ENCODE measurements at regions not wholly inside any gene's neighbourhood (a gene's known extent, or its start where the extent isn't known, plus 50 kb on each side); places are given as distances from the start of the nearest gene placed in this dataset.

DNA sequence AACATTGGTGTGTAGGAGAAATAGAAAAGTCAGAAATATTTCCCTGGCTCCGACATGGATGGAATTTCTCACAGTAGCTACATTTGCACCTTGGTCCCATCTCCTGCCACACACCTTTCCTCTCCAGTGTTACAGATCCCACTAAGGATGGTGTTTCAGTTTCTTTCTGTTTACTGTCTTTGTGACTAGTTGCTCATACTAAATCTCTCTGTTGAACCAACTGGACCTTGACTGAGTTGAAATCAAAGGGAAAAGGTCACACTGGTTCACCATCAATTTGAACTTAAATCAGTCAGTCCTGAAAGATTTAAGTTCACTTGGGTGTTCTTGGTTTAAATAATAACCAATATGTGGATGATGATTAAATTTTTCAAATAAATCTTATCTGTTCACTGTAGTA is 754.2 kb downstream of the OTOL1 start:
- H3K27ac ChIP-seq (ENCODE audit: low read depth) = no peak overlapping the region
- no peaks in the 10 kb centered on the region for H3K36me3 ChIP-seq (ENCODE audit: insufficient read depth)
- H3K4me1 ChIP-seq (ENCODE audit: insufficient read depth) = no peaks in the 10 kb centered on the region
- WGBS = 93% methylated on average over 1 of the region's 1 CpG
- H3K4me3 ChIP-seq (ENCODE audit: low read depth, low read length) = no peak overlapping the region
- DNase-seq (ENCODE audit: extremely low spot score) = no peak

DNA sequence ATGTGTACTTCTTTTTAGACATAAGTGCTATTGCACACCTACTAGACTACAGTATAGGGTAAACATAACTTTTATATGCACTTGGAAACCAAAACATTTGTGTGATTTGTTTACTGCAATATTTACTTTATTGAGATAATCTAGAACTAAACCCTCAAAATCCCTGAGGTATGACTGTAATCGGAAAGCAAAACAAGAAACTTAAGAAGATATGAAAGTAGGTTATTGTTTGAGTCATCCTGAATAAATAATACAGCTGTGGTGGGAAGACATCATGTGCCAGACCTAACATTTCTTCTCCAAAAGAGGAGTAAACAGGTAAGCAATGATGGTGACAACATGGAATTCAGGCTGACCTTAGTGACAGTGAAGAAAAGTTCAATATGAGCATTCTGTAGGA is 765.5 kb downstream of the OTOL1 start:
- Histone ChIP-seq H3K4me1 (ENCODE audit: insufficient read depth) (no peaks in the 10 kb centered on the region), H3K27ac (ENCODE audit: low read depth) (no peak overlapping the region), H3K4me3 (ENCODE audit: low read depth, low read length) (no peak overlapping the region), H3K36me3 (ENCODE audit: insufficient read depth) (no peaks in the 10 kb centered on the region)
- no peak for DNase-seq (ENCODE audit: extremely low spot score)
- 48% methylated on average over 1 of the region's 1 CpG for WGBS

DNA sequence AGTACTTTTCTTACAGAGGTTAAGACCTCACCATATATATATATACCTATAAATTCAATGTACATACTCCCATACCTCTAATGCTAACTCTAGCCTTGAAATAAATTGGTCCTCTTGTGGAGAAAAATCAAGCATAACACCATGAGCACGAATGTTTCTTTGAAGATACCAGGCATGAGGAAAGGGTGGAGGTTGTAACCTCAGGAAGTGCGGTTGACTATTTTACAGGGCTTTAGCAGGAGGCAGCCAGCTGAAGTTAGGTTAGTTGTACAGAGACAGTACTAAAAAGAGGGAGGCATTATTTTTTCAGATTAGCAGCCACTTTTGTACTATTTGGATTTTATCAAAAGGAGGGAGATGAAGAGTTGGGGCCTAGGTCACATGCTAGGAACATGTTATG is 767.0 kb downstream of the OTOL1 start:
- H3K4me1 ChIP-seq (ENCODE audit: insufficient read depth) = no peaks in the 10 kb centered on the region
- H3K36me3 ChIP-seq (ENCODE audit: insufficient read depth) = no peaks in the 10 kb centered on the region
- no peak overlapping the region for H3K27ac ChIP-seq (ENCODE audit: low read depth)
- H3K4me3 ChIP-seq (ENCODE audit: low read depth, low read length) = no peak overlapping the region
- WGBS = 80% methylated on average over 2 of the region's 2 CpGs
- DNase-seq (ENCODE audit: extremely low spot score) = no peak

DNA sequence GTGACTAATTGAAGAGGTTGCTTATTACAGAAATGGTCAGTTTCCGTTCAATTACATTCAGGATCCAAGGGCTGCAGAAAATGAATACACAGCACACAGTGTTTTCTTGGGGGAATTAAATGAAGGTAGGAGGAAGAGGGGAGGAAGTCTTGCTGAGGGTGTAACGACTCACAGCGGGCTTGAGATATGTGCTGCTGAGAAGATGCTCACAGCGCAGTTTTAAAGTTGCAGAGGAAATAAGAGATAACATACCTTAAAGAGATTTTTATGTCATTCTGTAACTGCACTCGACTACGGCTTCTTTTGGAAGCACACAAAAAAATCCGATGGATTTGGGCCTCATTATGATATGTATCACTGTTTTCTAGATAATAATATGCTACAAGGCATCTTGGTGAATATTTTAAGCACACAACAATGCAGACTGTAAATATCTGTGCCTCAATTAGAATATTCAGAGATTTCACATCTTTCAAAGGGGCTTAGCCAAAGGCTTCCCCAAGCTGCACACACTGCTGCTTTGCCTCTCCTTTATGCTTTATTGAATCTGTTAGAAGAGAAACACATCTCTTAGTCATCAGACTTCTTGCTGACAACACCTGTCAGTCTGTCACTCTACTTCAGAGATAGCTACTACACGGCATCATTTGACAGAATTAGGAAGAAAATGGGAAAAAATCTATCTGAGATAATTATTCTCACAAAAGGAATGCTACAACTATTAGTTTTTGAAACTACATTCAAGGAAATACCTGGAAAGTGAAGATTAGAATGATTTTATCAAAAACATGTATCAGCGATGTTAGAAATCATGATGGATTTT is 773.2 kb downstream of the OTOL1 start:
- WGBS = 60% methylated on average over 9 of the region's 9 CpGs
- no peak for DNase-seq (ENCODE audit: extremely low spot score)
- H3K4me1 ChIP-seq (ENCODE audit: insufficient read depth) = no peaks in the 10 kb centered on the region
- H3K27ac ChIP-seq (ENCODE audit: low read depth) = no peak overlapping the region
- H3K36me3 ChIP-seq (ENCODE audit: insufficient read depth) = no peaks in the 10 kb centered on the region
- H3K4me3 ChIP-seq (ENCODE audit: low read depth, low read length) = no peak overlapping the region

DNA sequence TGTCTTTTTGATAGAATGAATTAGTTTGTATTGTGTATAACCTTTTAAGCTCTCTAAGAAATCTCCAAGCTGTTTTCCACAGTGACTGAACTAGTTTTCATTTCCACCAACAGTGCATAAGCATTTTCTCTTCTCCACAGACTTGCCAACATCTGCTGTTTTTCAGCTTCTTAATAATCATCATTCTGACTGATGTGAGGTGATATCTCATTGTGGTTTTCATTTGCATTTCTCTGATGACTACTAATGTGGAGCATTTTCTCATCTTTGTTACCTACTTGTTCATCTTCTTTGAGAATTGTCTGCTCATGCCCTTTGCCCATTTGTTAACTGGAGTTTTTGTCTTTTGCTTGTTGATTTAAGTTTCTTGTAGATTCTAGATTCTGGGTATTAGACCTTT is 777.5 kb downstream of the OTOL1 start:
- Histone ChIP-seq H3K27ac (ENCODE audit: low read depth) (no peak overlapping the region), H3K4me3 (ENCODE audit: low read depth, low read length) (no peak overlapping the region), H3K36me3 (ENCODE audit: insufficient read depth) (no peaks in the 10 kb centered on the region), H3K4me1 (ENCODE audit: insufficient read depth) (no peaks in the 10 kb centered on the region)
- no peak for DNase-seq (ENCODE audit: extremely low spot score)

DNA sequence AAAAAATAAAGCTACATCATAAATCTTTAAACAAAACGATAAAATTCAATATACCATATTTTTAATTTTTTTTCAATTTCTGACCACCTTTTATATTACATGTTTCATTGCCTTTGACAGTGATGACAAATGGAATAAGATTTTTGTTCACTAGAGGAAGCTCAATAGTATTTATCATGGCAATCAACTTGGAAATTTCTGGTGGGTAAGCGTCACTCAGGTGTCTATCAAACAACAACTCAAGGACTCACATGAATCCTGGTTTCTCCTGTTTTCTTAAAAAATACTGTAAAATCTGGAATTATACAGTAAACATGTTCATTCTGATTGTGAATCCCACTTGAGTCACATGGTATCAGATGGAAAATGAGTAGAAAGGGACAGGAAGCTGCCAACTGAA is 782.2 kb downstream of the OTOL1 start:
- Histone ChIP-seq H3K27ac (ENCODE audit: low read depth) (no peak overlapping the region), H3K4me1 (ENCODE audit: insufficient read depth) (no peaks in the 10 kb centered on the region), H3K36me3 (ENCODE audit: insufficient read depth) (no peaks in the 10 kb centered on the region), H3K4me3 (ENCODE audit: low read depth, low read length) (no peak overlapping the region)
- no peak for DNase-seq (ENCODE audit: extremely low spot score)
- WGBS = 95% methylated on average over 2 of the region's 2 CpGs

DNA sequence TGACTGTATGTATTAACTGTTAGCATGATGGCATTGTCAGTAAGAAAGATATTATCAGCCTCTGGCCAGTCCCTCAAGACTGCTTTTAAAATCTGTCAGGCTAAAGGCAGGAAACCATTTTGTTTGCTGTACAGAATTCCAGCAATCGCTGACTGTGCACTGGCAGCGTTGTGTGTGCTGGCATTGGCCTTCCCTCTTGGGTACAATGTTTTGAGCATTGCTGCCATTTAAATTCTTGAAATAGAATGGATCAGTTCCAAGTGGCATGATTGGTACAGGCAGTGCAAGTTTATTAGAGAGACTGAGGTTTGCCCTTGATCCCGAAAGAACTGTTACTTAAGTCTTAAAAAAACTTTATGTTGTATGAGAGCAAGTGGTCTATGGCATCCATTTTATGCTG is 788.7 kb downstream of the OTOL1 start:
- Histone ChIP-seq H3K4me1 (ENCODE audit: insufficient read depth) (no peaks in the 10 kb centered on the region), H3K4me3 (ENCODE audit: low read depth, low read length) (no peak overlapping the region), H3K27ac (ENCODE audit: low read depth) (no peak overlapping the region), H3K36me3 (ENCODE audit: insufficient read depth) (no peaks in the 10 kb centered on the region)
- DNase-seq (ENCODE audit: extremely low spot score) = no peak
- WGBS = 82% methylated on average over 3 of the region's 3 CpGs

DNA sequence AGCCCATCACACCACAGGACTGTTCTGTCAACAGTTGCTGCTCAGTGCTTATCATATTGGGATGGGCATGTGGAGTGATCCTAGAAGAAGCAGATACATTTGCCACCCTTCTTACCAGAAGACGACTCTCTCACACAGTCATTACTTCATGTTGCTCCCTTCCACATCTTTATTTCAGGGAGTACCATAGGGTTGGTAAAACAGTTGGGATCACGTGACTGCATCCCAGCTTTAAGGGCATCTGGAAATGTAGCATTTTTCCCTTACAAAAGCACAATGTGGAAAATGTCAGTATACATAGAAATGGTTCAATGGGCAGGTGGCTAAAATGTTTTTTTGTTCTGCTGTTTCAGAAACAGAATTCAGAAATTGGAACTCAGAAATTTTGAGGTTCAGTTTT is 791.0 kb downstream of the OTOL1 start:
- Histone ChIP-seq H3K4me3 (ENCODE audit: low read depth, low read length) (no peak overlapping the region), H3K27ac (ENCODE audit: low read depth) (no peak overlapping the region), H3K4me1 (ENCODE audit: insufficient read depth) (no peaks in the 10 kb centered on the region), H3K36me3 (ENCODE audit: insufficient read depth) (no peaks in the 10 kb centered on the region)
- WGBS = 93% methylated on average over 2 of the region's 2 CpGs
- DNase-seq (ENCODE audit: extremely low spot score) = no peak

DNA sequence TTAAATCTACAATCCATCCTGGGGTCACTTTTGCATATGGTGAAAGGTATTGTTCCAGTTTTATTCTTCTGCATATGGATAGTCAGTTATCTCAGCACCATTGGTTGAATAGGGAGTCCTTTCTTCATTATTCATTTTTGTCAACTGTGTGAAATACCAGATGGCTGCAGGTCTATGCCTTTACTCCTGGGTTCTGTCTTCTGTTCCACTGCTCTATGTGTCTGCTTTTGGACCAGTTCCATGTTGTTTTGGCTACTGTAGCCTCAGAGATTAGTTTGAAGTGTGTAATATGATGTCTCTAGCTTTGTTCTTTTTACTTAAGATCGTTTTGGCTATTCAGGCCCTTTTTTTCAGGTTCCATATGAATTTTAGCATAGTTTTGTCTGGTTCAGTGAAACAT is 795.8 kb downstream of the OTOL1 start:
- H3K27ac ChIP-seq (ENCODE audit: low read depth) = no peak overlapping the region
- H3K4me3 ChIP-seq (ENCODE audit: low read depth, low read length) = no peak overlapping the region
- no peak for DNase-seq (ENCODE audit: extremely low spot score)
- WGBS = 46% methylated on average over 1 of the region's 1 CpG
- H3K4me1 ChIP-seq (ENCODE audit: insufficient read depth) = no peaks in the 10 kb centered on the region
- no peaks in the 10 kb centered on the region for H3K36me3 ChIP-seq (ENCODE audit: insufficient read depth)

DNA sequence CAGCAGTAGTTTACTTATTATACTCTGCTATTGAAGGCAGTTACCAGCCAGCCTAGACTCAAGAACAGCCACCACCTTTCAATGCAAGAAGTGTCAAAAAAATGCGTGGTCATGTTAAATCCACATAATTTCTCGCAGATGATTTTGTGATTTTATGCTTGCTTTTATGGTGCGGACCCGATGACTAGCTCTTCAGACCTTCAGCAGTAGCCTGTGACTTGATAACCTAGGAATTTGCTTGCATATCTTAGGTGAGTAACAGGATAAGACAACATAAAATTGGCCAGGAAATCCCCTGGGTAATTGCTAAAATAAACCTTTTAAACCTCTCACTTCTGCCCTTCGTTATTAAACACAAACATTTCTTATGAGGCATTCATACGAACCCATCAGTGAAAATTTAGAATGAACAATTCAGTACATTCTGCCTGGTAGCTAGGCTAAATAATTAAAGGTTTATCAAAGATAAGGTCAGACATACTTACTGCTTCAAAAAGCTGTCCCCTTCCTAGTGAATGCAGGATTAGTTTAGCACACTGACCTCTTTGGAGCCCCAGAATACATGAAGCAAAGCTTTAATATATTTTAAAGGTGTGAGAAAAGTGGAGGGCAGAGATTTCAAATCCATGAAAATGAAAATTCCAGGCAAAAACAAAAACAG is 798.8 kb downstream of the OTOL1 start:
- Histone ChIP-seq H3K27ac (ENCODE audit: low read depth) (no peak overlapping the region), H3K4me3 (ENCODE audit: low read depth, low read length) (no peak overlapping the region), H3K4me1 (ENCODE audit: insufficient read depth) (no peaks in the 10 kb centered on the region), H3K36me3 (ENCODE audit: insufficient read depth) (no peaks in the 10 kb centered on the region)
- no peak for DNase-seq (ENCODE audit: extremely low spot score)
- WGBS = 44% methylated on average over 6 of the region's 6 CpGs

DNA sequence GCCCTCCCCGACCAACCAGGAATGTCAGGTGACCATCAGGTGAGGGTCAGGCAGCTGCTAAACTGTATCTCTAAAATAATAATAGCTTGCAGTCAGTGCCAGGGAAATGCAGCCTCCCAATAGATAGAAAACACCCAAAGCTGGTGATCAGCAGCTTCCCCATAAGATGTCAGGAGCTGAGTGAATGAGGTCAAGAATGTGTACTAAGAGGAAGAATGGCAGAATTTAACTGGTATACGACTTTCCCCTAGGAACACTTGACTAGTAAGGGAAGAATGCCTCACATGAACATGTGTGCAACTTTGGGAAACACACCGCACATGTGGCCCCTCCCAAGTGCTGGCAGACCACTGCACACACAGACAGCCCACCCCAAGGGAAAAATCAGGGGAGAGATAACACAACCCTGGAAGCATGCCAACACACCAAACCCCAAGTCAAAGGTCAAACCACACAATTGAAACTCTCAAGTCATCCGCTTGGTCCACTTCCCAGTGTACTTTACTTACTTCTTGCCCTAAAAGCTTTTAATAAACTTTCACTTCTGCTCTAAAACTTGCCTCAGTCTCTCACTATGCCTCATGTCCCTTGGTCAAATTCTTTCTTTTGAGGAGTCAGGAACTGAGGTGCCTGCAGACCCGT is 806.5 kb downstream of the OTOL1 start:
- H3K27ac ChIP-seq (ENCODE audit: low read depth) = no peak overlapping the region
- 86% methylated on average over 5 of the region's 5 CpGs for WGBS
- no peaks in the 10 kb centered on the region for H3K4me1 ChIP-seq (ENCODE audit: insufficient read depth)
- H3K36me3 ChIP-seq (ENCODE audit: insufficient read depth) = no peaks in the 10 kb centered on the region
- H3K4me3 ChIP-seq (ENCODE audit: low read depth, low read length) = no peak overlapping the region
- DNase-seq (ENCODE audit: extremely low spot score) = no peak

DNA sequence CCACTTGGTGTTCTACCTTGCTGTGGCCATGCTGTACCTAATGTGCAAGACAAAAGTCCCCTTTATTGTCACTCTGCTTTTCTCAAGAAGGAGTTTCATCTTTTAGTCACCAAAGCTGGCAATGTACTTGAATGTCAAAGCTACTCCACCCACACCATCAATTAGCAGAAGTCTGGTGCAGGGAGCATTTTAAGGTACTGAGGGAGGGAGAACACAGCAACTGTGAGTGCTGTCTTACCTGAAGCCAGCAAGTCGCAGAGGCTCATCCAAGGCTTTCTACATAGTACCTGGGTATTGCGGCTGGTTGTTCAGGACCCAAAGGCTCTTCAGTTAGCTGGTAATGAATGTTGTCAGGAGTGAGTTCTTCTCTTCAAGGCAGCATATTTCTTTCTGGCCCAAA is 820.4 kb downstream of the OTOL1 start:
- no peak overlapping the region for H3K27ac ChIP-seq (ENCODE audit: low read depth)
- no peaks in the 10 kb centered on the region for H3K4me1 ChIP-seq (ENCODE audit: insufficient read depth)
- no peaks in the 10 kb centered on the region for H3K36me3 ChIP-seq (ENCODE audit: insufficient read depth)
- no peak overlapping the region for H3K4me3 ChIP-seq (ENCODE audit: low read depth, low read length)
- no peak for DNase-seq (ENCODE audit: extremely low spot score)
- WGBS = 97% methylated on average over 2 of the region's 2 CpGs

DNA sequence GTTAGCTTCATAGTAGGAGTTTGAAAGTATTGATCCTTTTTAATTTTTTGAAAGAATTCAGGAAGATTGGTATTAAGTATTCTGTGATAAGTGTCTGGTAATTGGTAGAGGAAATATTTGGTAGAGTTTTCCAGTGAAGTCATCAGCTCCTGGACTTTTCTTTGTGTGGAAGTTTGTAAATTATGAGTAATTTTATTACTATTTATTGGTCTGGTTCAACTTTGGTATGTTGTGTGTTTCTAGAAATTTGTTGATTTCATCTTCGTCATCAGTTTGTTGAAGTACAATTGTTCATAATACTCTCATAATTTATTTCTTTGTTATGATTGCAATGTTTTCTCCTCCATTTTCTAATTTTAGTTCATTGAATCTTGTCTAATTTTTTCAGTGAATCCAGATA is 832.0 kb downstream of the OTOL1 start:
- DNase-seq (ENCODE audit: extremely low spot score) = no peak
- Histone ChIP-seq H3K36me3 (ENCODE audit: insufficient read depth) (no peaks in the 10 kb centered on the region), H3K4me3 (ENCODE audit: low read depth, low read length) (no peak overlapping the region), H3K4me1 (ENCODE audit: insufficient read depth) (no peaks in the 10 kb centered on the region), H3K27ac (ENCODE audit: low read depth) (no peak overlapping the region)
- WGBS = 87% methylated on average over 1 of the region's 1 CpG

DNA sequence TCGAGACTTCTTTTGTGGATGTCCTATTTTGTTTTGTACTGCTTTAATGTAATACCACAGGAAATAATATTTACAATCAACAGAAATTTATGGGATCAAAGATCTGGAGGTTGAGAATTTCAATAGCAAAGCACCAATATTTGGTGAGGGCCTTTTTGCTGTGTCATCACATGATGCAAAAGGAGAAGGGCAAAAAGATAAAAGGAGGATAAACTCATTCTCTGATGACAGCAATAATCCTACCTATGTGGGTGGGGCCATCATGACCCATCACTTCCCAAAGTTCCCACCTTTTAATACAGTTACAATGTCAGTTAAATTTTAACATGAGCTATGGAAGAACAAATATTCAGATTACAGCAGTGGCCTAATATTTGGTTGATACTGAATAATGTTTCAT is 832.9 kb downstream of the OTOL1 start:
- Histone ChIP-seq H3K4me1 (ENCODE audit: insufficient read depth) (no peaks in the 10 kb centered on the region), H3K27ac (ENCODE audit: low read depth) (no peak overlapping the region), H3K36me3 (ENCODE audit: insufficient read depth) (no peaks in the 10 kb centered on the region), H3K4me3 (ENCODE audit: low read depth, low read length) (no peak overlapping the region)
- 95% methylated on average over 1 of the region's 1 CpG for WGBS
- DNase-seq (ENCODE audit: extremely low spot score) = no peak
